WERI-Rb-1 (cell line): ENCODE measurements at regions not wholly inside any gene's neighbourhood (a gene's known extent, or its start where the extent isn't known, plus 50 kb on each side); places are given as distances from the start of the nearest gene placed in this dataset.

Experiments used
- DNase-seq: peaks from one replicate; pipeline ENCODE4 v3.0.0-alpha.2; 2020
- H3K27ac ChIP-seq: fragments of 250-450 bp; sonication (Bioruptor Pico); 2 replicates; pipeline ENCODE4 v1.5.1; 2020; ENCODE audit warnings: mild to moderate bottlenecking, moderate library complexity
- H3K27me3 ChIP-seq: fragments of 250-450 bp; sonication (Bioruptor Pico); 2 replicates; pipeline ENCODE4 v1.5.1; 2021; ENCODE audit warnings: mild to moderate bottlenecking, low read depth, moderate library complexity; ENCODE audit not compliant: insufficient read depth, severe bottlenecking
- H3K36me3 ChIP-seq: fragments of 250-450 bp; sonication (Bioruptor Pico); 2 replicates; pipeline ENCODE4 v1.5.1; 2020; ENCODE audit warnings: mild to moderate bottlenecking, moderate library complexity
- H3K4me3 ChIP-seq: 2 replicates; pipeline ENCODE4 v1.5.1; 2011; ENCODE audit warnings: low read depth, mild to moderate bottlenecking, control low read depth, low read length
- H3K9me3 ChIP-seq: fragments of 250-450 bp; sonication (Bioruptor Pico); 2 replicates; pipeline ENCODE4 v1.5.1; 2021; ENCODE audit warnings: mild to moderate bottlenecking, moderate library complexity; ENCODE audit not compliant: severe bottlenecking
- TF ChIP-seq, protein P1 (sequence below): IDR thresholded peaks from 2 replicates; pipeline ENCODE4 v1.5.1; 2011; ENCODE audit warnings: low read depth, mild to moderate bottlenecking, control low read depth, inconsistent platforms, low read length

DNA sequence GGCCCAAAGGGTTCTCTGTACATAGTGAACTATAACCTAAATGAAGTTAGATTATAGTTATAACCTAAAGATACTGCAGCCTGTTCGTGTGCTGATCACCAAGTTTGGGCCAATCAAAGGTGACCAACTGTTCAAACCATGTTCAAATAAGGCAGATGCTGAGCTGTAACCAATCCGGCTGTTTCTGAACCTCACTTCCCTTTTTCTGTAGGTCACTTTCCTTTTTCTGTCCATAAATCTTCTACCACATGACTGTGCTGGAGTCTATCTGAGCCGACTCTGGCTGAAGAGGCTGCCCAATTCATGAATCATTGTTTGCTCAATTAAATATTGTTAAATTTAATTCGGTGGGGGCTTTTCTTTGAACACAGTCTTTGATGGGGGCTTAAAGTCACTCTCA is 1920.2 kb downstream of the MAT2B start:
- H3K36me3 ChIP-seq, result no peaks in the 10 kb centered on the region
- H3K4me3 ChIP-seq, result no peak overlapping the region
- H3K27me3 ChIP-seq, result no peaks in the 10 kb centered on the region
- DNase-seq, result no peak
- no peak overlapping the region for H3K27ac ChIP-seq
- TF ChIP-seq, protein P1, sequence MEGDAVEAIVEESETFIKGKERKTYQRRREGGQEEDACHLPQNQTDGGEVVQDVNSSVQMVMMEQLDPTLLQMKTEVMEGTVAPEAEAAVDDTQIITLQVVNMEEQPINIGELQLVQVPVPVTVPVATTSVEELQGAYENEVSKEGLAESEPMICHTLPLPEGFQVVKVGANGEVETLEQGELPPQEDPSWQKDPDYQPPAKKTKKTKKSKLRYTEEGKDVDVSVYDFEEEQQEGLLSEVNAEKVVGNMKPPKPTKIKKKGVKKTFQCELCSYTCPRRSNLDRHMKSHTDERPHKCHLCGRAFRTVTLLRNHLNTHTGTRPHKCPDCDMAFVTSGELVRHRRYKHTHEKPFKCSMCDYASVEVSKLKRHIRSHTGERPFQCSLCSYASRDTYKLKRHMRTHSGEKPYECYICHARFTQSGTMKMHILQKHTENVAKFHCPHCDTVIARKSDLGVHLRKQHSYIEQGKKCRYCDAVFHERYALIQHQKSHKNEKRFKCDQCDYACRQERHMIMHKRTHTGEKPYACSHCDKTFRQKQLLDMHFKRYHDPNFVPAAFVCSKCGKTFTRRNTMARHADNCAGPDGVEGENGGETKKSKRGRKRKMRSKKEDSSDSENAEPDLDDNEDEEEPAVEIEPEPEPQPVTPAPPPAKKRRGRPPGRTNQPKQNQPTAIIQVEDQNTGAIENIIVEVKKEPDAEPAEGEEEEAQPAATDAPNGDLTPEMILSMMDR, result no peak
- H3K9me3 ChIP-seq, result no peaks in the 10 kb centered on the region

GRCh38 chr5:165448753-165449152 is 1943.3 kb downstream of the MAT2B start:
- no peaks in the 10 kb centered on the region for H3K27me3 ChIP-seq
- TF ChIP-seq, protein P1, result no peak

DNA sequence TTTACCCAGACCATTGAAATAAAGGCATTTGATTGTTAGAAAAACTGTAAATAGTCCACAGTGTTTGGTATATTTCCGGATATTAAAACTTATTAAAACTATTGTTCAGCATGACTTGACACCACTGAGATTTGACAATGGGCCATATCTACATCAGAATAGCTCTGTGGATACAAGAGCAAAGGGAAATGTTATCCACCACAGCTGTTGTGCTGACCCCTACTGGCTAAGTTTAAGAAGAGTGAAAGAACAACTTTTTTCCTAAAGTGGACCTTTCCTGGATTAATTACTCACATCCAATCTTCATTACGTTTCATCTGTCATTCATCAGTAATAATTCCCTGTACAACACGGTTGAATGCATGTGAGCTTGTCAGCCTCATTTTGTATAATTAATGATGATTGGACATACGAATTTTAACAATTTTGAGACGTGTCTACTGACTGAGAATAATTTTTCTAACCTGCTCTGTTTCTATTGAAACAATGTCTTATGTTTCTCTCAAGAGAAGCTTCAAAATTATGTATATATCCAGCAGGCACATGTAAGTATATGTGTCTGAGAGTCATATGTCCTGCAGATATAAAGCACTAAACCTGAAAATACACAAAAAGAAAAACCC is 1952.6 kb downstream of the MAT2B start:
- no peak overlapping the region for H3K4me3 ChIP-seq
- DNase-seq, result peak; percentile 24
- no peaks in the 10 kb centered on the region for H3K9me3 ChIP-seq
- TF ChIP-seq, protein P1, result peak; percentile 60
- H3K27ac ChIP-seq, result no peak overlapping the region
- no peaks in the 10 kb centered on the region for H3K27me3 ChIP-seq
- no peaks in the 10 kb centered on the region for H3K36me3 ChIP-seq

More at GRCh38 chr5:165448753-165449152, 1943.3 kb downstream of the MAT2B start:
- DNase-seq, result no peak
- no peak overlapping the region for H3K4me3 ChIP-seq
- H3K9me3 ChIP-seq, result no peaks in the 10 kb centered on the region
- H3K36me3 ChIP-seq, result no peaks in the 10 kb centered on the region
- no peak overlapping the region for H3K27ac ChIP-seq

DNA sequence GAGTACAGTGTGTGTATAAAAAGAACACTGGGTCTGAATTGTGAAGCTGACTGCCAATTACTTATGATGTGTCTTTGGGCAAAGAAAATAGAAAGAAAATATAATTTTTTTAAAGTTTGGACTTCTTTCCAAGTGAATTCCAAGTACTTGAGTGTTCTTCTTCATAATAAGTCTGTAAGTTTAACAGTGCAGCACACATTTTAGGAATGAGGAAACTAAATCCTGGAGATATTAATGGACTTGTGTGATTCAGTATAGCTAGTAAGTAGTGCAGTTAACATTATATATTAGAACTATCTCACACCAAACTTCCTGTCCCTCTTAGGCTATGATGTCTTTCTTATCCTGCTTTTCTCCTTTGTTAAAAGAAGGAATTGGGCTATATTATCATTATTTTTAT is 1953.8 kb downstream of the MAT2B start:
- no peak overlapping the region for H3K27ac ChIP-seq
- no peak for DNase-seq
- no peaks in the 10 kb centered on the region for H3K36me3 ChIP-seq

GRCh38 chr5:165460911-165461310 is 1955.5 kb downstream of the MAT2B start:
- no peak for DNase-seq
- Histone ChIP-seq H3K9me3 (no peaks in the 10 kb centered on the region), H3K27ac (no peak overlapping the region), H3K4me3 (no peak overlapping the region), H3K36me3 (no peaks in the 10 kb centered on the region), H3K27me3 (no peaks in the 10 kb centered on the region)
- TF ChIP-seq, protein P1, result no peak

More for the DNA sequence above, 1953.8 kb downstream of the MAT2B start:
- no peaks in the 10 kb centered on the region for H3K9me3 ChIP-seq
- no peak overlapping the region for H3K4me3 ChIP-seq
- H3K27me3 ChIP-seq, result no peaks in the 10 kb centered on the region
- TF ChIP-seq, protein P1, result no peak

GRCh38 chr5:165477546-165477945 is 1972.1 kb downstream of the MAT2B start:
- Histone ChIP-seq H3K27me3 (no peaks in the 10 kb centered on the region), H3K36me3 (no peaks in the 10 kb centered on the region), H3K4me3 (no peak overlapping the region), H3K27ac (no peak overlapping the region), H3K9me3 (no peaks in the 10 kb centered on the region)
- DNase-seq, result no peak
- TF ChIP-seq, protein P1, result no peak
